ENCODE measurements at regions not wholly inside any gene's neighbourhood (a gene's known extent, or its start where the extent isn't known, plus 50 kb on each side); places are given as distances from the start of the nearest gene placed in this dataset.

DNA sequence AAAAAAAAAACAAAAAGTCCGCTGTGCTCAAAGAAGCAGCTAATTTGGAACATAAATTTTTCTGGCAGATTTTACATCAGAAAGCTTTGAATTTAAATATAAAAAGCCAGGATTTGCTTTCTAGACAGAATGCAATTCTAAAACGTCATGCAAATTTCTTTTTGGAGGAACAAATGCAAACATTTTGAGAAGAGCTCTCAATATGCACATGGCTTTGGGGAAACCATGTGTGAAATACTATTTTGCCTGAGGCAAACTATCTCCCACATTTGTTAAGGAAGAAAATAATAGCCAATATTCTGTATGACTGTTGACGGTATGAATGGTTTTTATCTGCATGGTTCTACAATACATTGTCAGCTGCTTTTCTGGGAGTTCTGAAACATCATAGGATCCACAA, 320.0 kb upstream of the PSMD7 start:
- H3K27ac ChIP-seq = no peak overlapping the region
- no peaks in the 10 kb centered on the region for H3K27me3 ChIP-seq
- peaks cover 0 to 5% (median 0%) of the 10 kb centered on the region in 12 donors for H3K9me3 ChIP-seq
- DNase-seq (no peak), ATAC-seq (no peak)
- 74 to 81% (median 77%) methylated on average over 3 of the region's 3 CpGs for WGBS, 4 donors
- no peaks in the 10 kb centered on the region for H3K36me3 ChIP-seq
- no peaks in the 10 kb centered on the region for H3K4me1 ChIP-seq
- TF ChIP-seq POLR2A (IDR thresholded peaks at IDR 0.05) = no peak
- TF ChIP-seq, protein P1, sequence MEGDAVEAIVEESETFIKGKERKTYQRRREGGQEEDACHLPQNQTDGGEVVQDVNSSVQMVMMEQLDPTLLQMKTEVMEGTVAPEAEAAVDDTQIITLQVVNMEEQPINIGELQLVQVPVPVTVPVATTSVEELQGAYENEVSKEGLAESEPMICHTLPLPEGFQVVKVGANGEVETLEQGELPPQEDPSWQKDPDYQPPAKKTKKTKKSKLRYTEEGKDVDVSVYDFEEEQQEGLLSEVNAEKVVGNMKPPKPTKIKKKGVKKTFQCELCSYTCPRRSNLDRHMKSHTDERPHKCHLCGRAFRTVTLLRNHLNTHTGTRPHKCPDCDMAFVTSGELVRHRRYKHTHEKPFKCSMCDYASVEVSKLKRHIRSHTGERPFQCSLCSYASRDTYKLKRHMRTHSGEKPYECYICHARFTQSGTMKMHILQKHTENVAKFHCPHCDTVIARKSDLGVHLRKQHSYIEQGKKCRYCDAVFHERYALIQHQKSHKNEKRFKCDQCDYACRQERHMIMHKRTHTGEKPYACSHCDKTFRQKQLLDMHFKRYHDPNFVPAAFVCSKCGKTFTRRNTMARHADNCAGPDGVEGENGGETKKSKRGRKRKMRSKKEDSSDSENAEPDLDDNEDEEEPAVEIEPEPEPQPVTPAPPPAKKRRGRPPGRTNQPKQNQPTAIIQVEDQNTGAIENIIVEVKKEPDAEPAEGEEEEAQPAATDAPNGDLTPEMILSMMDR (IDR thresholded peaks at IDR 0.05) = no peak
- H3K4me3 ChIP-seq = no peak overlapping the region
- intact Hi-C loops (cut with DNase I) = no loop called here

DNA sequence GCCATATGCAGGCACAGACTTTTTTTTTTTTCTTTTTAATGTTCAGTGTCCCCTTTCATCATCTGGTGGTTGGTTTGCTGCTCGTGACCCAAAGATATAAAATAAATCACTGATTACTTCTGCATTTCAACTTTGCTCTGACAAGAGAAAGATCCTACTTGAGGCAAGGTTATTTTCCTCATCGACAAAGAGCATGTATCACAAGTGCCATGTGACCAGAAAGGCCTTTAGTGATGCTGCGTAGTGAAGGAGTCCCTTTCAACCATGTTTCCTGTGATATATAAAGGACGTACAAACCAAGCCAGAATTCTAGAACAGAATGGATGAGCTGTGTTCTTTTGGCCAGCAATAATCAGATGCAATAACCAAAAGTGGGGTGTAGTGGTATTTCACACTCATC, 323.4 kb upstream of the PSMD7 start:
- intact Hi-C loops (cut with DNase I) = no loop called here
- Histone ChIP-seq H3K27ac (no peak overlapping the region), H3K27me3 (no peaks in the 10 kb centered on the region), H3K4me3 (no peak overlapping the region), H3K4me1 (no peaks in the 10 kb centered on the region), H3K9me3 (peaks cover 0 to 1% (median 0%) of the 10 kb centered on the region in 12 donors), H3K36me3 (no peaks in the 10 kb centered on the region)
- no peak for TF ChIP-seq POLR2A (IDR thresholded peaks at IDR 0.05)
- TF ChIP-seq, protein P1 (IDR thresholded peaks at IDR 0.05) = no peak
- WGBS, 4 donors = 70 to 84% (median 72%) methylated on average over 4 of the region's 4 CpGs
- DNase-seq (no peak), ATAC-seq (no peak)

DNA sequence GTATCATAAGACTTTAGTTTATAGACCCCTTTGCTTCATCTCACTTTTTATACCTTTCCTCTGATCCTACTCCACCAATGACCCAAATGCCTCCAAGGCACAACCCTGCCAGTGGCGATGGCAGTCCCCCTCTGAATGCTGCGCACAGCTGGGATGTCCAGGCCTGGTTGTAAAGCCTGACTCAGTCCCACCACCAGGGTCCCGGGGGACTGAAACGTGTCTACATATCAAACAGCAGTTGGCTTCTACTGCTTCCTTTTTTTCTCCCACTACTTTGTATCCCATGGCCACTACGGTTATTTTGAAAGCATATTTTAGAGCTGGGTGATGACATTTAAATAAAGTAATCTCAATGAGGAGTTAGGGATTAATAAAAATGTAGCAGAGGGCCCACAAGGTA, 329.8 kb upstream of the PSMD7 start:
- Histone ChIP-seq H3K4me3 (no peak overlapping the region), H3K9me3 (peaks cover 0 to 9% (median 0%) of the 10 kb centered on the region in 12 donors), H3K4me1 (no peaks in the 10 kb centered on the region), H3K36me3 (no peaks in the 10 kb centered on the region), H3K27ac (no peak overlapping the region), H3K27me3 (no peaks in the 10 kb centered on the region)
- ATAC-seq = no peak
- WGBS, 4 donors = 59 to 71% (median 62%) methylated on average over 5 of the region's 5 CpGs
- intact Hi-C loops (cut with DNase I) = no loop called here
- DNase-seq = no peak
- TF ChIP-seq, protein P1 (IDR thresholded peaks at IDR 0.05) = no peak
- TF ChIP-seq POLR2A (IDR thresholded peaks at IDR 0.05) = no peak

DNA sequence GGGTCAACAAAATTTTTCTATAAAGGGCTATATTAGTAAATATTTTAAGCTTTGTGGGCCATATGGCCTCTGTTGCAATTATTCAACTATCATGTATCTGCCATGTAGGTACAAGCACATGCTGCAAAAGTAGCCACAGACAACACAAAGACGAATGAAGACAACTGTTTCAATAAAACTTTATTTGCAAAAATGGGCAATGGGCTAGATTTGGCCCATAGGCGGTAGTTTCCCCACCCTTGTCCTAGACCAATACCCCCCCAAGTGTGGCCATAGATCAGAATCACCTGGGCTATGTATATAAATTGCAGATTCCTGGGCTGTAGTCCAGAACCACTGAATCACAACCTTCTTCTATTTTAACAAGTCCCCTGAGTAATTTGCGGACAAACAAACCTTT, 331.0 kb upstream of the PSMD7 start:
- DNase-seq (no peak), ATAC-seq (no peak)
- no peaks in the 10 kb centered on the region for H3K4me1 ChIP-seq
- WGBS, 4 donors = 89 to 97% (median 94%) methylated on average over 3 of the region's 3 CpGs
- H3K36me3 ChIP-seq = no peaks in the 10 kb centered on the region
- no peak overlapping the region for H3K4me3 ChIP-seq
- TF ChIP-seq, protein P1 (IDR thresholded peaks at IDR 0.05) = no peak
- TF ChIP-seq POLR2A (IDR thresholded peaks at IDR 0.05) = no peak
- H3K9me3 ChIP-seq = peaks cover 0 to 12% (median 0%) of the 10 kb centered on the region in 12 donors
- H3K27ac ChIP-seq = no peak overlapping the region
- no peaks in the 10 kb centered on the region for H3K27me3 ChIP-seq
- intact Hi-C loops (cut with DNase I) = no loop called here
